IPS-NIHi7 (cell line): ENCODE measurements at regions not wholly inside any gene's neighbourhood (a gene's known extent, or its start where the extent isn't known, plus 50 kb on each side); places are given as distances from the start of the nearest gene placed in this dataset.

Experiments
- DNase-seq: peaks from one replicate; pipeline ENCODE4 v3.0.0; 2012; ENCODE audit warnings: mixed read lengths; ENCODE audit errors: extremely low spot score

DNA sequence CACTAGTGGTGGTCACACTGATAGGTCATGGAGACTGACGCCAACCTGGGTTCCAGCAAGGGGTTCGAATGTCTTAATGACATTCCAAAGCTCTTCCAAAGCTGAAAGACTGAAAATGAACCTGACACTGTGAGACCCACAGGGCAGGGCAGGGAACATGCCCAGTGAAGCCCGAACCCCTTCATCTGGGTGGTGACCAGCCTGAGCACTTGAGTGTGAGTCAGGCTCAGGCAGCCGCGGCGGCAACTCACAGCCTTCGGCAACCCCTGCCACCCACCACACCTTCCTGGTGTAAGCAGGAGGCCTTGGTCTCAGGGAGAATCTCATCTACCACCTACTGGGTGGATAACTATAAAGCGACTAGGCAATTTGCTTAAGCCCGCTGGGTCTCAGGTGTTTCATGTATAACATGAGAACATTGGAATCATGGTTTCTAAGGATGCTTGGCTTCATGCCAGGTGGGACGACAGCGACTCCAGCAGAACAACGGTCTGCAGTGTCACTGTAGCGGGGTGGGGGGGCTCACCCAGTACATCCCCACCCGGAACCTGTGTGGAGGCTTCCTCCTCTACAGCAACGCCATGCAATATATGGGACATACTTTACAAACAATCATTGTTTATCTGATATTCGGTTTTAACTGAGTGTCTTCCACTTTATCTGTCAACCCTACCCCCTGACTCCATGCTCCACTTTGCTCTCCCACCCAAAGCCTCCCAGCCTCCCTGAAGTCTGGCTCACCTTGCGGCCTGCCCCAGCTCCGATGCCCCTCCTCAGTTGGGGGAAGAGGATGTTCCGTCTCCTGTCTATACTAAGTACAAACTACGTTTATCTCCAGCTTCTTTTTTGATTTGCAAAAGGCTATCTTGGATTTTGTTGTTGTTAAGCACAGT is 125.0 kb upstream of the MEF2A start:
- DNase-seq: no peak

DNA sequence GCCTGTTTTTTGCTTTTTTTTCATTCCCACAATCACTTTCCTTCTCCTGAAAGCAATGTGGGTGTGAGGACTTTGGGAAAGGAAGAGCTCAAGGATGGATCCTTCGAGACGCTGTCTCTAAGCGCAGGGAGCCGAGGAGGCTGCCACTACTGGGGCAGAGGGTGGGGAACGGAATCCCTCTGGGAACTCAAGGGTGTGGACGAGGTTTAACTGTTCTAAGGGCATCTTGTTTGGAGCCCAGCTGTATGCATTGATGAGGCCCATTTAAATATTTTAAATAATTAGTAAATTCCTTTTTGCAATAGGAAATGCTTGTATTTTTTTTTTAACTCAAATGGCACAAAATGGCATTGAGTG is 124.4 kb upstream of the MEF2A start:
- no peak for DNase-seq

DNA sequence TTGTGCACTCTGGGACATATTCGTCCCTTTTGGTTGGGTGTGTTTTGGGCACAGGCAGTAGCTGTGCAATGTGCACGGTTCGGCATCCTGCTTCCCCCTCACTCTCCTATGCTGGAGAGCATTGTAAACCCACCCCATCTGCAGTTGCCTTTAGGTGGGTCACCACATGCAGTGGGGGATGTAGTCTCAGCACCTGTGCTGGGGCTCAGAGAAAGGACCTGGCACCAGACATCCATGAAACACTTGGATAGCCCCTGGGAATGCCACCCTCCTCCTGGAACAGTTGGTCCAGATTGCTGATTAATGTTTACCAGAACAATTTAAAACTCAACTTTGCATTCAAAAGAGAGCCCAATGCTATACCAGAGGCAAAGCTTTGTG is 123.9 kb upstream of the MEF2A start:
- no peak for DNase-seq

DNA sequence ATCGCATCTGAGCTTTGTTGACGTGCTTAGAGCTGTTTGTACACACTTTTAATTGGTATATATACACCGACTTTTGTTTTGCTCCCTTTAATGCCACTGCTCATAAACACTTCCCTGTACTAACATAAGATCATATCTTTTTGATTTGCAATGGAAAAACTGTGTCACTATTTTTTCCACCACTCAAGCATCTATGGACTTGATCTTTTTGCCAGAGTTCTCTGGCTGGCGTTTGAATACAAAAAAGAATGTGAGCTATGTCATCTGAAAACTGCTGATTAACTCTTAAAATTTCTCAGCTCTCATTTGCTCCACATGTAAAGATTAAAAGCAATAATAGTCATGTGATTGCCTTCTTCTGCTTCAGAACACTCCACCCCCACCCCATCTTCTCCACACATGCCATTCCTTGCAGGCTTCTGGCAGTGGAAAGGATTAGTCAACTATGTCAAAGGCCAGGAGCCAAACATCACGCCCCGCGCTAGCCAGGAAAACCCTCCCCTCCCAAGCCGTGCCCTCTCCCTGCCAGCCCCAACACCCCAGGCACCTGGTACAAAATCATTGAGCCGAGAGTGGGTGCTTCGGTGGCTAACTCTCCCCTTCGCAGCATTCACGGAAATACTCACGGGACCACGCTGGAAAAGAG is 123.4 kb upstream of the MEF2A start:
- DNase-seq: no peak

DNA sequence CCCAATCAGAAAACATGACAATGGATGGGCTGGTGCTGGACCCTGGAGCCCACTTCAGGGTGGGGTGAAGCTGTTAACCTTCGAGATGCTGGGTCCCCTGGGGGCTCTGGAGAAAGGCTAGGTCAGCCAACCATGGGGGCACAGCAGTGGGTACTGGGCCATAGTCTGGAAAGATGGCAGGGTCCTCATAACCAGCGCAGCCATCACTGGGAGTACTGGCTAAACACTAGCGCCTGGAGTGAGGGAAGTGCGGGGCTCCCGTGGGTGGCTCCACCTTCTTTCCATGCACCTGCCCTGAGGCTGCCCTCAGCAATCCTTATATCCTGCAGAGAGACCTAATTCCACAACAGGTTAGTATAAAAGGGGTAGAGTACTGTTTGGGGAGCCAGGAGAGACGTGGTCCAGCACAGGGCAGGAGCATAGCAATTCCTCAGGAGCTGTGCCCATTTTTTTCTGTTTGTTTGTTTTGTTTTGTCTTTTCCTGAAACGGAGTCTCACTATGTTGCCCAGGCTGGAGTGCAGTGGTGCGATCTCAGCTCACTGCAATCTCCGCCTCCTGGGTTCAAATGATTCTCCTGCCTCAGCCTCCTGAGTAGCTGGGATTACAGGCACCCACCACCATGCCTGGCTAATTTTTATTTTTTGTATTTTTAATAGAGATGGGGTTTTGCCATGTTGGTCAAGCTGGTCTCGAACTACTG is 122.6 kb upstream of the MEF2A start:
- DNase-seq: no peak

DNA sequence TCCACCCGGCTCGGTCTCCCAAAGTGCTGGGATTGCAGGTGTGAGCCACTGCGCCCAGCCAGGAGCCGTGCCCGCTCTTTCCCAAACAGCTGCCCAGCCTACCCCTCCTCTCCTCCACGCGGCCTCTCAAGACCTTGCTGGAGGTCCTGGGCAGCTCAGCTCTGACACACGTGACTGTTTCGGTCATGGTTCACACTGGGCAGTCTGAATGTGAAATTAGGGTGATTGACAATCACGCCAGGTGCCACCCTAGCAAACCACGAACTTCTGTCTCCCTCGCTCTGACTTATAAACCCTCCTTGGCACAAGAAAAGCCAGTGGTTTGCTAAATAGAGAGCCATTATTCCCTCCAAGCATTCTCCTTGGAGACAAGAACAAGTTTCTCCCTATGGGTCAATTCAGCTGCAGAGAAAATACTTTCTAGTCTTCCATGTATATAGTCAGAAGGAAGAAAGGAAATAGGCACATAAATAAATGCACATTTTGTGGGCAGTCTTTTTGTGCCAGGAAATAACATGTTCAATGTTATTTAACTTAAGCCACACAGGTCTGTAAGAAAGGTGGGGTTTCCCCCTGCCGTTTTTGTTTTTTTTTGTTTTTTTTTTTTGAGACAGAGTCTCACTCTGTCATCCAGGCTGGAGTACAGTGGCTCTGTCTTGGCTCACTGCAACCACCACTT is 121.9 kb upstream of the MEF2A start:
- DNase-seq: no peak

DNA sequence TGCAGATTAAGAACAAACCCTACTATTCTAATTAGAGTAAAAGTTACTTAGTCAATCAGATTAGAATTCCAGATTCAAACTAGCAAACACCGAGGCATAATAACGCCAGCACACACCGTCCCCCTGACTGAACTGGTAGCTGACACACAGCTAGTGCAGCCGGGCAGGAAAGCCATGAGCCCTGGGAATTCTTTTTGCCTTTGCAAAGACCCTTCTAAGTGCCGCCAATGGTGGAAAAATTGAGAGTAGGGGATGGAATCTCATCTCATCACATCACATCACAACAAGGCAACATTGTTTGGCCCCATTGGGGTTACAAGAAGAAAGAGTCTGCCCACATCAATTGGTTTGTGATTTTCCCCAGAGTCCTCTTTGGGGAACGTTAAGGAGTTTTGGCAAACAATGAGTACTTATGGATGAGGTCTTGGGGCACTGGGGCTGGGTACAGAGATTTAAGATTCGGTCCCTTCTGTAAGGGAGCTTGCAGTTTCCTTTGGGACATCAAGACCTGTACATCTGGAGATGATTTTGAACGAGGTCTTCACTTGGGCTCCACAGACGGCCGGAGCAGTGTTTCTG is 120.4 kb upstream of the MEF2A start:
- no peak for DNase-seq

DNA sequence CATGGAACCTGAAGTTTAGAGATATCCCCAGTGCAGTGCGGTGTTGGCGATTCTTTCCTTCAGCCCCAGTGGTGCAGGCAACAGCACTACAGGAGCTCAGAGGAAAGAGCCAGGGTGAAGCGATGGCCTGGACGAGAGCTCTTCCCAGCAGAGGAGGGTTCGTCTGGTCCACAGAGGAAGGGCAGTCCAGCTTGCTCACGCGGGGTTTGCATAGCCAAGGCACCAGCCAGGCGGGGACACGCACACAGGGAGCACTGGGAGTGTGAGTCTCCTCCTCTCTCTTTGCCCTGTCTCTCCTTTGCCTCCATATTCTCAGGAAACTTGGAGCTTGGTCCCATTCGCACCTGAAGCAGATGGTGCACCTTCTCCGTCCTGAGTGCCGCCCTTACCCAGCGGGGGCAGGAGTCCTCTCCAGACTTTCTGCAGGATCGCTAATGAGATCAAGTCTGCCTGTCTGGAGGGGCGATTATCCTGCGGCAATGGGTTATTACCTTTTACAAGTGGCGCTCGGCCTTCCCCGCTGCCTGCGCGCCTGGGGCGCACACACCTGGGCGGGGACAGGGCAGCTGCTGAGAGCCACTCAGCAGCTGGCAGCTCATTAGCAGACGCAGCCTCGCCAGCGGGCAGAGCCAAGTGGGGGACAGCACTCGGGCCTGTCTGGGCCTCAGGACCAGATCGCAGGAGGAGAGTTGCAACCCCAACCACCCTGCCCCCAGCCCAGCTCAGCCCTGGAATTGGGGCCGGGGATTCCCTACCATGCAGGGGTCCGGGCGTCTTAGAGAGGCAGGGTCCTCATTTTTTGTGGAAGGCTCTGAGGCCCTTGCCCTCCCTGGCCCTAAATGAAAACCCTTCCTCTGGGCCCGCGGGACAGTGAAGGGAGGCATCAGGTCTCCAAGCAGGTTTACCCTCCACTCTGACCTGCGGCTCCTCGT is 119.0 kb upstream of the MEF2A start:
- no peak for DNase-seq

DNA sequence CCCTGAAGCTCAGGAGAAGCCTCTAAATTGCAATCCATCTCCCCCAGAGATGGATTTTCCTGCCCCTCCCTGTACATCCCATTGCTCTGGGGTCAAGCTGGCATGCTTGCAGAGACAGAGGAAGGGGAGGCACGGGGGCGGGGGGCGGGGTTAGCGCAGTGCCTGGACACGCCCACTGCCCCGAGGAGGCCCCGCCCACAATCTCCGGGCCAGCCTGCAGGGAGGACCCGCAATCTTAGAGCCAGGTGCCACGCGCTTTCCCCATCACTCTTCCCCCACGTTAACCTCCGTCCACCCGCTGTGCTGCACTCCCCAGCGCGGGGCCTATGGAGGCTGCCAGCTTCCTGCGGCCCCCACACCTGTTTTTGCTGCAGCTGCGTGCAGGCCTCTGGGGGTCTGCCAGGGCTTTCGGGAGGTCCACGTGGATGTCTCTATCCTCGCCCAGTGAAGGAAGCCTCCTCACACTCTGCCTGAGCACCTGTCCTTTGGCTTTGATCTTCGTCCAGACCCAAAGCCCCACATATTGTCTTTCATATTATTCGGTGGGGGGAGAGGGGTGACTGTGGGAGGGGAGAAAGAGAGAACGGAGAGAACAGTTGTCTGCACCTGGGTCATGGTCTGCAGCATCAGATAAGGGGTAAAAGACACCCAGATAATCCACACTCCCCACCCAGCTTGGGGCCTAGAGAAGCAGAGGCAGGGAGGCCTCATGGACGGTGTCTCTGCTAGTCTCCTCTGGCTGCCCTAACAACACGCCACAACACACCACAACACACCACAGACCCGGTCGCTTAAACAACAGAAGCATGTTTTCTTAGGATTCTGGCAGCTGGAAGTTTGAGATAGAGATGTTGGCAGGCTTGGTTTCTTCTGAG is 118.0 kb upstream of the MEF2A start:
- peak; percentile 91 for DNase-seq

DNA sequence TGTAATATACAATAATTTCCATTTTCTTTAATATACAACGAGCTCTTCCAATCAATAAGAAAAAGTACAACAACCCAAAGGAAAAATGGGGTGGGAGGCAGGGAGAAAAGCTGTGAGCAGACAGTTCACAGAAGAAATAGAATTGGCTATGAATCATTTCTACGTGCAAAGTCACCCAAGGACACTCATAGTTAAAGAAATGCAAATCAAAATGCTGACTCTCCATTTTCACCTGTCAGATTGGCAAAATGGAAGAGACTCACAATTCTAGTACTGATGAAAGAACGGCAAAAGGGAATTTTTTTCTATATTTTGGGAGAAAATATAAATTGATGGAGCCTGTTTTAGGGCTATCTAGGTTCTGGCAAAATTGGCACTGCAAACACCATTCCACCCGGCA is 116.3 kb upstream of the MEF2A start:
- DNase-seq: no peak

DNA sequence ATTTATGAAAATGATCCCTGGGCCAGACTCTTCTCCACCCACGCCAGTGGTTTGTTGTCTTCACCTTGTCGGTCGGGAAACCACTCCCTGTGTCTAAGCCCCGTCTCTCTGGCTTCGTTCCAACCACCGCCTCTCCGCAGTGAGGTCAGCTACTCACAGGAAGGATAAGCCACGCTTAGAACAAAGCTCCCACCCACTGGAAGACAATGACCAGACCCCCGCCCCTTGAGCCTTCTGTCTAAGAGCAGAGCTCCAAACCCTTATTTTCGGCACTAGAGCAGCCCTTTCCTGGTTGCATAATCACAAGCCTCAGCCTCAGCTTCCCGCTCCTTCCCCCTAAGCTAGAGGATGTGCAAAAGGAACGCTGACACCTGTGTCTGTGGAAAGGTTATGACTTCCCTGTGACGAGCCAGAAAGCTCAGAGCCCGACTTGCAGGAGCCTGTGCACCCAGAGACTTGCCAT is 114.9 kb upstream of the MEF2A start:
- DNase-seq: no peak

DNA sequence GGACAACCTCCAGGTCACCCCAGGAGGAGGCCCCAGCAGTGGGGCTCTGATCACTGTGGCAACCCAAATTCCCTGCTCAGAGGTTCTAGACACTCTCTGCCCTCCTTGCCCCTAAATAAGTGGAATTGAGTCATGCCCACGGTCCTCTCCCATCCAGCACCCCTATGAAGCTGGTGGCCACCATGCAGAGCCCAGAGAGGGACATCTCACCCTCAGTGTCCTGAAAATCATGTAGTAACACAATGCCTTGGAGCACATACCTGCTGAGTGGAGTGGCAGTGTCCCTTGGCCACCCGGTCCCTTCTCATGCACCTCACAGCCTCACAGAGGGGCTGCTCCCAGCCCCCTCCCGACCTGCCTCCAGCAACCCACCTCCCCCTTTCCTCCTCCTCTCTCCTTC is 114.3 kb upstream of the MEF2A start:
- DNase-seq: no peak

DNA sequence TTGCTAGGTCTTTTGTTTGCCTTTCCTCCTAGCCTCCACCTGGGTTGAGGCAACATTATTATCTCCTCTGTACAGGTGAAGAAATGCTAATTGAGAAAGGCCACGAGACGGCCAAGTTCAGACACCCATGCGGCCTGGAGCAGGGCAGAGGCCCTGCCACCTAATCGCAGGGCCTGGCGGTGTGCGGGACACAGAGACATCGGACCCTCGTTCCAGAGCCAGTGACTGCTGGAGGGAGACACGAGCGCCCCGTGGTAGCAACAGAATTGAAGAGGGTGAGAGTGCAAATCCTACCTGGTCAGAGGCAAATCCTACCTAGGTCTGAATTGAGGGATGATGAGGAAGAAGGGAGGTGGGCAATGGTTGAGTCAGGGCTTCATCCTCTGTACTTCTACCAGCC is 113.8 kb upstream of the MEF2A start:
- no peak for DNase-seq

DNA sequence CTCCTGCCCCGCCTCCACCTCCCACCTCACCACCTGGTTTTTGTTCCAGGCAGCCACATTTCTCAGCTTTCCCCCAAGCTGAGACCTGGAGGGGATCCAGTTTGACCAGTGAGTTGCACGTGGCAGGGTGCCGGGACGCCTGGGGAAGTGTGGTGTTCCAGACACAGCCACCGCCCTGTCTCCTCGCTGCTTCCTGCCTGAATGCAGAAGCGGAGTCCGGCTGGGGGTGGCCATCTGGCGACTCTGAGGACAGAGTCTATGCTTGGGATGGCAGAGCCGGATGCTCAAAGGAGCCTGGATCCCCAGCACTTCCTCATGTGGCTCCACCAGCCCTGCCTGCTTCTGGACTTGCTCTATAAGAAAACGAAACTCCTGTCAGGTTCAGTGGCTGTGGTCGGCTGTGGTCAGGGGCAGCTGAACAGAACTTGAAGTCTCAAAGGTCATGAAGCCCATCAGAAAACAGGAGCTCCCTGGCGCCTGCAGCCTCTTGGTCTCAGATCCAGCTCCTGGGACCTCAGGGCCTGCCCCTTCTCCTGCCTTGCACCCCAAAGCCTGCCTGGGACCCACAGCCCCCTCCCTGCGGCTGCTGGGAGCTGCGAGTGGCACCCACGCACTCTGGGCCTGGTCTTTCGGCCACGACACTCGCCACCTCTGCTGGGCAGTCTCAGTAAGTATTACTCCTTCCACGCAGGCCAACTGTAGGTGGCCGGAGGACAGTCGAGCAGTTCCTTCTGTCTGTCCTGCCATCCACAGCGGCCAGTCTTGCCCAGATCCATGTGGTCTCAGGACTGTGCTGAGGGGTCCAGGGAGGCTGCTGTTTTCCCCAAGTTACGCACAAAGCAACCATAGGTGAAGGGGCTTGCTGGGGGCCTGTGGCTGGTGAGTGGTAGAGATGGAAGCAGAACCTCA is 112.8 kb upstream of the MEF2A start:
- DNase-seq: no peak

DNA sequence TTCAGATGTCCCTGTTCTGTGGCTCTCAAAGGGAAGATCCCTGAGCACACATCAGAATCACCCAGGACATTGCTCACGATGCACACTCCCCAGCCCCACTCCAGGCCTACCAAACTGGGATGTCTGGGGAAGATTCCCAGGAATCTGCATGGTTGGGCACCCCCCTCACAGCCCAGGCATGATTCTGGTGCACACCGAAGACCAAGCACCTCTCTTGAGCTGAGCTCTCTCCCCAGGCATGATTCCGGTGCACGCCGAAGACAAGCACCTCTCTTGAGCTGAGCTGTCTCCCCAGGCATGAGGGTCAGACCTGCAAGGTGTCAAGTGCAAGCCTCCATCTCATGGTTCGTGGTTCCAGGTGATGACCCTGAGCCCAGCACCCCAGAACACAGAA is 112.2 kb upstream of the MEF2A start:
- no peak for DNase-seq

DNA sequence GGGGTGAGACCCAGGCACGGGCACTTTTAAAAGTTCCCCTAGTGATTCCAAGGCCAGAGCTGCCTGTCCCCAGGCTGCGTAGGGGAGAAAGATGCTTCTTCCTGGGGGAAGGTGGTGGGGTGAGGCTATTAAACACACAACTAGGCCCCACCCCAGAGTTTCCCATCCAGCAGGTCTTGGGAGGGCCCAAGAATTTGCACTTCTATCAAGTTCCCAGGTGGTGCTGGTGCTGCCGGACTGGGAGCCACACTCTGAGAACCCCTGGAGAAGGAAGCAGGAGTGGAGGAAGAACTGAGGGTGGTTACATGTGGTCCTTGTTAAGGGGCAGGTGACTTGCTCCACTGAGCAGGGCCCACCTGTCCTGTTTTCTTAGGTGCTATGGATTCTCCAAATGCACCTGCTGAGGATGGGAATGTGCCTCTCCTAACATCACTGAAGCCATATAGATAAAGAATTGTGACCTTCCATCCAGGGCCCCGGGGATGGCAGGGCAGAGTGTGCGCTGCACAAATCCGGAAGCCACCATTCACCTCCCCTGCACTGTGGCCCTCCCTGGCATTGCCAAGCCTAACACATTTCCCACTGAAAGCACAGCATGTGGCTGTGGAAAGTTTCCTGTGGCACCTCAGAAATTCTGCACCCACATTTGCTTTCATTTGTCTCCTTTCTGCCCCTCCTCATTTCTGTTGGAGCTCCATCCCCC is 111.5 kb upstream of the MEF2A start:
- no peak for DNase-seq

DNA sequence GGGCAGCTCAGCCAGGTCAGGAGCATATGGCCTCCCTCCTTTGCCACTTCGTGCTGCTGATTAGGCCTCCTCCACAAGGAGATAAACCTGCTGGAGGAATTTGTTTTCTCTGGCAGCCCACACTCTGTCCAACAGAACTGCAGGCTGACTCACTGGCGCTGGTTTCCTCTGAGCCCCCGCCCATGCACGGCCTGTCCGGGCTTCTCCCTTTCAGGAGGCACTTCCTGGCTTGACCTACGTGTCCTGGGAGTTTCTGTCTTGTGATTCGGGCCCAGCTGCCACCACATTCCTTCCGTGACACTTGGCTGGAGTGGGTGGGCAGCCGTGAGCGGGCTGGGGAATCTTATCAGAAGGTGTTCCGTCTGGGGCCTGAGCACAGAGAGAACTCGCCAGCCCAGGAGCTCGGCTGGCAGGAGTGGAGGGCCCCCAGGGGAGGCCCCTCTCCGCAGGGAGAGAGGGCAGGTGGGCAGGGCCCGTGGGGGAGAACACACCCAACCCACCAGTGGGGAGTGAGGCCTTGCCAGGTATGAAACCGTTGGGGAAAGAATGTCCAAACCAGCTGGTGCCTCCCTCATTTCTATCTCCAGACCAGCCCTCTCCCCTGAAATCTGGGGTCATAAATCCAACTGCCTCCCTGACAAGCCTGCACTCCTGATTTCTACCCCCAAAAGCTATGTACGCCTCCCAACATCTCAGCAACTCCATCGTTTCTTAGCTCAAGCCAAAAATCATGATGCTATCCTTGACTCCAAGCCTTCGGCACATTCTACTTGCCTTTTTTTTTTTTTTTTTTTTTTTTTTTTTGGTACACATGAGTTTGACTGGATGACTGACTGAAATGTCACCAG is 110.6 kb upstream of the MEF2A start:
- peak; percentile 56 for DNase-seq
